ENCODE measurements at regions not wholly inside any gene's neighbourhood (a gene's known extent, or its start where the extent isn't known, plus 50 kb on each side); places are given as distances from the start of the nearest gene placed in this dataset.

DNA sequence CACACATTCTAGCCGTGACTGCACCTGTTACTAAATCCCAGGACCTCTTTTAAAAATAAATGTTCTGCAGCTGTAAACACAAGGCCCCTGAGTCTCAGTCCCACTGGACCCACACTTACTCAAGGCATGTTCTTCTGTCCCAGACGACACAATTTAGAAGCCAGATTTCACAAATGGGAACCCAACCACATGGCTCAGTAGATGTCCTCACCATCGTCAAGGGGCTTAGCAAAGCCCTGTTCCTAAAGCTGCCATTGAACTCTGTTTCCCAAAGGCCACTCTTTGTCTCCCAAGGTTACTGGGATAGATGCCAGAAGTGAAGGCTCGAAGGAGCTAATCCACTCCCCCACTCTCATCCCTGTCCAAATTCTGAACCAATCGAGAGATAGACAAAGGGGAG lies 301.0 kb downstream of the GALR1 start:
- Mint-ChIP-seq H3K36me3 (no peaks in the 10 kb centered on the region), H3K9me3 (no peaks in the 10 kb centered on the region), H3K4me3 (no peak overlapping the region), H3K27me3 (peaks cover 8 to 17% of the 10 kb centered on the region in 2 donors), H3K4me1 (no peaks in the 10 kb centered on the region), H3K27ac (no peak overlapping the region)
- ChIA-PET POLR2A (no interaction called here), CTCF (no interaction called here)
- DNase-seq (no peak), ATAC-seq (replicated peaks in 1 of 4) (no peak)
- Histone ChIP-seq H3K4me1 (ENCODE audit: control insufficient read depth in 1 of 2, extremely low read depth in 1 of 2, insufficient read depth in 2 of 2, low read length in 2 of 2) (no peaks in the 10 kb centered on the region), H3K27ac (ENCODE audit: low read length) (no peak overlapping the region), H3K27me3 (replicated peaks in 1 of 2; ENCODE audit: control insufficient read depth in 2 of 2, extremely low read depth in 1 of 2, insufficient read depth in 2 of 2, low read length in 1 of 2) (peaks cover 0 to 3% of the 10 kb centered on the region in 2 experiments), H3K9me3 (no peaks in the 10 kb centered on the region), H3K36me3 (ENCODE audit: control insufficient read depth in 2 of 2, extremely low read depth in 1 of 2, insufficient read depth in 1 of 2, low read length in 1 of 2) (no peaks in the 10 kb centered on the region), H3K4me3 (ENCODE audit: control insufficient read depth in 1 of 2, extremely low read depth in 1 of 2, low read length in 1 of 2) (no peak overlapping the region)
- 95% methylated on average over 3 of the region's 5 CpGs for WGBS (ENCODE audit: insufficient coverage)

- ChIA-PET CTCF (no interaction called here), POLR2A (no interaction called here)
- no peak overlapping the region for H3K4me3 ChIP-seq (ENCODE audit: control insufficient read depth in 1 of 2, extremely low read depth in 1 of 2, low read length in 1 of 2)
- WGBS (ENCODE audit: insufficient coverage) = 83% methylated on average over 1 of the region's 3 CpGs
- peaks cover 8 to 17% of the 10 kb centered on the region in 2 donors for H3K27me3 Mint-ChIP-seq
- H3K27me3 ChIP-seq (replicated peaks in 1 of 2; ENCODE audit: control insufficient read depth in 2 of 2, extremely low read depth in 1 of 2, insufficient read depth in 2 of 2, low read length in 1 of 2) = peaks cover 0 to 3% of the 10 kb centered on the region in 2 experiments
- no peak for ATAC-seq (replicated peaks in 1 of 4)
- H3K9me3 ChIP-seq = no peaks in the 10 kb centered on the region
- H3K4me3 Mint-ChIP-seq = no peak overlapping the region
- H3K4me1 ChIP-seq (ENCODE audit: control insufficient read depth in 1 of 2, extremely low read depth in 1 of 2, insufficient read depth in 2 of 2, low read length in 2 of 2) = no peaks in the 10 kb centered on the region
- DNase-seq = no peak
- no peaks in the 10 kb centered on the region for H3K36me3 ChIP-seq (ENCODE audit: control insufficient read depth in 2 of 2, extremely low read depth in 1 of 2, insufficient read depth in 1 of 2, low read length in 1 of 2)
- no peak overlapping the region for H3K27ac Mint-ChIP-seq
- H3K36me3 Mint-ChIP-seq = no peaks in the 10 kb centered on the region
- H3K9me3 Mint-ChIP-seq = no peaks in the 10 kb centered on the region
- no peak overlapping the region for H3K27ac ChIP-seq (ENCODE audit: low read length)
- H3K4me1 Mint-ChIP-seq = no peaks in the 10 kb centered on the region
Observed at GRCh38 chr18:77551055-77551454, 301.4 kb downstream of the GALR1 start.

- no peak overlapping the region for H3K4me3 ChIP-seq (ENCODE audit: control insufficient read depth in 1 of 2, extremely low read depth in 1 of 2, low read length in 1 of 2)
- H3K9me3 Mint-ChIP-seq = no peaks in the 10 kb centered on the region
- ChIA-PET CTCF (no interaction called here), POLR2A (no interaction called here)
- no peaks in the 10 kb centered on the region for H3K36me3 ChIP-seq (ENCODE audit: control insufficient read depth in 2 of 2, extremely low read depth in 1 of 2, insufficient read depth in 1 of 2, low read length in 1 of 2)
- H3K4me3 Mint-ChIP-seq = no peak overlapping the region
- no peaks in the 10 kb centered on the region for H3K36me3 Mint-ChIP-seq
- peaks cover 0 to 3% of the 10 kb centered on the region in 2 experiments for H3K27me3 ChIP-seq (replicated peaks in 1 of 2; ENCODE audit: control insufficient read depth in 2 of 2, extremely low read depth in 1 of 2, insufficient read depth in 2 of 2, low read length in 1 of 2)
- no peaks in the 10 kb centered on the region for H3K4me1 ChIP-seq (ENCODE audit: control insufficient read depth in 1 of 2, extremely low read depth in 1 of 2, insufficient read depth in 2 of 2, low read length in 2 of 2)
- no peak overlapping the region for H3K27ac ChIP-seq (ENCODE audit: low read length)
- H3K9me3 ChIP-seq = no peaks in the 10 kb centered on the region
- H3K27ac Mint-ChIP-seq = no peak overlapping the region
- H3K4me1 Mint-ChIP-seq = no peaks in the 10 kb centered on the region
- no peak for ATAC-seq (replicated peaks in 1 of 4)
- WGBS (ENCODE audit: insufficient coverage) = no CpG with 5 or more reads among the region's 3 CpGs
- no peak for DNase-seq
- peaks cover 14 to 17% of the 10 kb centered on the region in 2 donors for H3K27me3 Mint-ChIP-seq
Observed at GRCh38 chr18:77552945-77553344, 303.3 kb downstream of the GALR1 start.

DNA sequence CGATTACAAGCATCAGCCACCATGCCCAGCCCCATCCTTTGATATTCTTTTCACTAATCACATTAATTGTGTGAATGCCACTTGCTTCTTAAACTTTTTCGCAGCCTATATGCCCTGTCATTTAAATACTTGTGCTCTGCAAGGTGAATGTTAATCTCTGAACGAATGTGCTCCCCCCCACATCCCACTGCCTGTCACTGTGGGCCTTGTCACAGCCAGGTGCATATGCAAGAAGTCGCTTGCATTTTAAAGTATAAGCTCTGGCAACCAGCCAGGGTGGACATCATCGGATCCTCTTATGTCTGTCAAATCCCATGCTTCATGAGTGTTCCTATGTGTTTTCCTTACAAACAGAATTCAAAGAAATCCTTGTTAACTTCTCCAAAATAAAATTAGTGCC lies 304.4 kb downstream of the GALR1 start:
- no peaks in the 10 kb centered on the region for H3K9me3 Mint-ChIP-seq

GRCh38 chr18:77557046-77557587 lies 307.5 kb downstream of the GALR1 start:
- H3K27ac Mint-ChIP-seq = no peak overlapping the region
- Histone ChIP-seq H3K4me1 (ENCODE audit: control insufficient read depth in 1 of 2, extremely low read depth in 1 of 2, insufficient read depth in 2 of 2, low read length in 2 of 2) (no peaks in the 10 kb centered on the region), H3K27me3 (replicated peaks in 1 of 2; ENCODE audit: control insufficient read depth in 2 of 2, extremely low read depth in 1 of 2, insufficient read depth in 2 of 2, low read length in 1 of 2) (no peaks in the 10 kb centered on the region), H3K36me3 (ENCODE audit: control insufficient read depth in 2 of 2, extremely low read depth in 1 of 2, insufficient read depth in 1 of 2, low read length in 1 of 2) (no peaks in the 10 kb centered on the region), H3K9me3 (no peaks in the 10 kb centered on the region), H3K4me3 (ENCODE audit: control insufficient read depth in 1 of 2, extremely low read depth in 1 of 2, low read length in 1 of 2) (no peak overlapping the region), H3K27ac (ENCODE audit: low read length) (no peak overlapping the region)
- no peaks in the 10 kb centered on the region for H3K36me3 Mint-ChIP-seq
- no peaks in the 10 kb centered on the region for H3K9me3 Mint-ChIP-seq
- ATAC-seq (replicated peaks in 1 of 4) (no peak), DNase-seq (no peak)
- POLR2A ChIA-PET = no interaction called here
- H3K4me1 Mint-ChIP-seq = no peaks in the 10 kb centered on the region
- H3K4me3 Mint-ChIP-seq = no peak overlapping the region
- peaks cover 12 to 20% of the 10 kb centered on the region in 2 donors for H3K27me3 Mint-ChIP-seq
- CTCF ChIA-PET = no interaction called here
- no CpG with 5 or more reads among the region's 7 CpGs for WGBS (ENCODE audit: insufficient coverage)

More for the DNA sequence above, 304.4 kb downstream of the GALR1 start:
- ChIA-PET CTCF (no interaction called here), POLR2A (no interaction called here)
- Histone ChIP-seq H3K27ac (ENCODE audit: low read length) (no peak overlapping the region), H3K9me3 (no peaks in the 10 kb centered on the region), H3K4me3 (ENCODE audit: control insufficient read depth in 1 of 2, extremely low read depth in 1 of 2, low read length in 1 of 2) (no peak overlapping the region), H3K4me1 (ENCODE audit: control insufficient read depth in 1 of 2, extremely low read depth in 1 of 2, insufficient read depth in 2 of 2, low read length in 2 of 2) (no peaks in the 10 kb centered on the region), H3K36me3 (ENCODE audit: control insufficient read depth in 2 of 2, extremely low read depth in 1 of 2, insufficient read depth in 1 of 2, low read length in 1 of 2) (no peaks in the 10 kb centered on the region), H3K27me3 (replicated peaks in 1 of 2; ENCODE audit: control insufficient read depth in 2 of 2, extremely low read depth in 1 of 2, insufficient read depth in 2 of 2, low read length in 1 of 2) (peaks cover 0 to 3% of the 10 kb centered on the region in 2 experiments)
- ATAC-seq (replicated peaks in 1 of 4) (no peak), DNase-seq (no peak)
- H3K27me3 Mint-ChIP-seq = peaks cover 10 to 17% of the 10 kb centered on the region in 2 donors
- no peak overlapping the region for H3K4me3 Mint-ChIP-seq
- no peak overlapping the region for H3K27ac Mint-ChIP-seq
- no peaks in the 10 kb centered on the region for H3K4me1 Mint-ChIP-seq
- 73% methylated on average over 4 of the region's 5 CpGs for WGBS (ENCODE audit: insufficient coverage)
- H3K36me3 Mint-ChIP-seq = no peaks in the 10 kb centered on the region

DNA sequence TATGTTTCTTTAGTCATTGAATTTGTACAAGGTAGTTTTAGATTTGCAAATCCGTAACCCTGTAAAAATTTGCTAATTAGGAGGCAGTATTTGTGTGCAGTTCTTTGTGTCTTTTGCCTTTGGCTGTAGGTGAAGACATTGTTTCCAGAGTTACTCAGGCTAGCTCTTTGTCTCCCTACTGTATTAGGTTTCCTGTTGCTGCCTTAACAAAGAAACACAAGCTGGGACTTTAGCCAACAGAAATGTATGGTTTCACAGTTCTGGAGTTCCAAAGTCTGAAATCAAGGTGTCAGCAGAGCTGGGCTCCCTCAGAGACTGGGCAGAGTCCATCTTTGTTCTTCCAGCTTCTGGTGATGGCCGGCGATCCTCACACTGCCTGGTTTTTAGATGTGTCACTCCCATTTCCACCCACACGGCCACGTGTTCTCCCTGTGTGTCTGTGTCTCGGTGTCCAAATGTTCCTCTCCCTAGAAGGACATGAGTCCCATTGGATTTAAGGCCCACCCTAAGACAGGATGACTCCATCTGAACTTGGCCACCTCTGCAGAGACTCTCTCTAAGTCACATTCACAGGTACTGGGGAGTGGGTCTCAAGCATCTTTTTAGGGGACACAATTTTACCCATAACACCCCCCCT lies 309.7 kb downstream of the GALR1 start:
- Histone ChIP-seq H3K4me1 (ENCODE audit: control insufficient read depth in 1 of 2, extremely low read depth in 1 of 2, insufficient read depth in 2 of 2, low read length in 2 of 2) (no peaks in the 10 kb centered on the region), H3K9me3 (no peaks in the 10 kb centered on the region), H3K27me3 (replicated peaks in 1 of 2; ENCODE audit: control insufficient read depth in 2 of 2, extremely low read depth in 1 of 2, insufficient read depth in 2 of 2, low read length in 1 of 2) (peaks cover 0 to 1% of the 10 kb centered on the region in 2 experiments), H3K4me3 (ENCODE audit: control insufficient read depth in 1 of 2, extremely low read depth in 1 of 2, low read length in 1 of 2) (no peak overlapping the region), H3K27ac (ENCODE audit: low read length) (no peak overlapping the region), H3K36me3 (ENCODE audit: control insufficient read depth in 2 of 2, extremely low read depth in 1 of 2, insufficient read depth in 1 of 2, low read length in 1 of 2) (no peaks in the 10 kb centered on the region)
- H3K9me3 Mint-ChIP-seq = no peaks in the 10 kb centered on the region
- DNase-seq = no peak
- no peak overlapping the region for H3K4me3 Mint-ChIP-seq
- 67% methylated on average over 3 of the region's 6 CpGs for WGBS (ENCODE audit: insufficient coverage)
- POLR2A ChIA-PET = no interaction called here
- no peaks in the 10 kb centered on the region for H3K4me1 Mint-ChIP-seq
- CTCF ChIA-PET = no interaction called here
- no peak for ATAC-seq (replicated peaks in 1 of 4)
- peaks cover 11 to 14% of the 10 kb centered on the region in 2 donors for H3K27me3 Mint-ChIP-seq
- H3K36me3 Mint-ChIP-seq = no peaks in the 10 kb centered on the region
- no peak overlapping the region for H3K27ac Mint-ChIP-seq
